Chondrocyte (in vitro differentiated cells): ENCODE measurements at regions not wholly inside any gene's neighbourhood (a gene's known extent, or its start where the extent isn't known, plus 50 kb on each side); places are given as distances from the start of the nearest gene placed in this dataset.
"Not testable (repeated sequence)": the region's sequence is repeated elsewhere in the genome, so short reads cannot be mapped to it uniquely, and the experiment has no call there.

Source experiments
- DNase-seq: peaks from one replicate; pipeline ENCODE4 v3.0.0; 2021; ENCODE audit warnings: mixed read lengths, low spot score
- H3K27ac Mint-ChIP-seq: one replicate; pipeline ENCODE4 v1.8.0; 2021; ENCODE audit warnings: mild to moderate bottlenecking, moderate library complexity, mixed read lengths; ENCODE audit not compliant: unreplicated experiment
- H3K27me3 Mint-ChIP-seq: 2 replicates; pipeline ENCODE4 v1.8.0; 2021; ENCODE audit warnings: low read depth, mixed read lengths
- H3K36me3 Mint-ChIP-seq: 2 replicates; pipeline ENCODE4 v1.8.0; 2021; ENCODE audit warnings: low read depth, mixed read lengths
- H3K4me1 Mint-ChIP-seq: 2 replicates; pipeline ENCODE4 v1.8.0; 2021; ENCODE audit warnings: low read depth, mild to moderate bottlenecking, mixed read lengths
- H3K4me3 Mint-ChIP-seq: one replicate; pipeline ENCODE4 v1.8.0; 2021; ENCODE audit warnings: mild to moderate bottlenecking, moderate library complexity, mixed read lengths; ENCODE audit not compliant: unreplicated experiment
- H3K9me3 Mint-ChIP-seq: 2 replicates; pipeline ENCODE4 v1.8.0; 2021; ENCODE audit warnings: low read depth, mixed read lengths
- TF ChIP-seq, protein P1 (sequence below): fragments of 200-600 bp; sonication (generic); IDR thresholded peaks from 2 replicates; pipeline ENCODE4 v1.5.0; 2021; ENCODE audit warnings: antibody characterized with exemption, mild to moderate bottlenecking, moderate library complexity

DNA sequence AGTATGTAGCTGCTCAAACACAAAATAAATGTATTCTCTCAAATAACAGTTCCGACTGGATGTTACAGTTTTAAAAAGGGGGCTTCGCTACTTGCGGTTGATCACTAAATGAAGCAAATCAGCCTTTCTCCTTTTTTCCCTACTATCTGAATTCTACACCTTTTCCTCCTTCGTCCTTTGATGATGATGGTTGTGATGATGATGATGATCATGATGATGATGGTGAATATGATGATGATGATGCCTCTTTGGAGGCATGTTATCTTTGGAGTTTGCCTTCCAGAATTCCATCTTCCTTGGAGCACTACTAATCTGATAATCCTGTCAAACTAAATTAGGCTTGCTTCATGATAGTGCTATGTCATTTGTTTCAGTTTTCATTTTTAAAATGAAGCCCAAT is 1073.3 kb downstream of the SOCS6 start:
- Mint-ChIP-seq H3K27me3 (no peaks in the 10 kb centered on the region), H3K27ac (no peak overlapping the region), H3K4me1 (no peaks in the 10 kb centered on the region), H3K4me3 (no peak overlapping the region), H3K36me3 (no peaks in the 10 kb centered on the region), H3K9me3 (peaks cover 15% of the 10 kb centered on the region)
- TF ChIP-seq, protein P1, sequence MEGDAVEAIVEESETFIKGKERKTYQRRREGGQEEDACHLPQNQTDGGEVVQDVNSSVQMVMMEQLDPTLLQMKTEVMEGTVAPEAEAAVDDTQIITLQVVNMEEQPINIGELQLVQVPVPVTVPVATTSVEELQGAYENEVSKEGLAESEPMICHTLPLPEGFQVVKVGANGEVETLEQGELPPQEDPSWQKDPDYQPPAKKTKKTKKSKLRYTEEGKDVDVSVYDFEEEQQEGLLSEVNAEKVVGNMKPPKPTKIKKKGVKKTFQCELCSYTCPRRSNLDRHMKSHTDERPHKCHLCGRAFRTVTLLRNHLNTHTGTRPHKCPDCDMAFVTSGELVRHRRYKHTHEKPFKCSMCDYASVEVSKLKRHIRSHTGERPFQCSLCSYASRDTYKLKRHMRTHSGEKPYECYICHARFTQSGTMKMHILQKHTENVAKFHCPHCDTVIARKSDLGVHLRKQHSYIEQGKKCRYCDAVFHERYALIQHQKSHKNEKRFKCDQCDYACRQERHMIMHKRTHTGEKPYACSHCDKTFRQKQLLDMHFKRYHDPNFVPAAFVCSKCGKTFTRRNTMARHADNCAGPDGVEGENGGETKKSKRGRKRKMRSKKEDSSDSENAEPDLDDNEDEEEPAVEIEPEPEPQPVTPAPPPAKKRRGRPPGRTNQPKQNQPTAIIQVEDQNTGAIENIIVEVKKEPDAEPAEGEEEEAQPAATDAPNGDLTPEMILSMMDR, result no peak
- DNase-seq, result no peak

DNA sequence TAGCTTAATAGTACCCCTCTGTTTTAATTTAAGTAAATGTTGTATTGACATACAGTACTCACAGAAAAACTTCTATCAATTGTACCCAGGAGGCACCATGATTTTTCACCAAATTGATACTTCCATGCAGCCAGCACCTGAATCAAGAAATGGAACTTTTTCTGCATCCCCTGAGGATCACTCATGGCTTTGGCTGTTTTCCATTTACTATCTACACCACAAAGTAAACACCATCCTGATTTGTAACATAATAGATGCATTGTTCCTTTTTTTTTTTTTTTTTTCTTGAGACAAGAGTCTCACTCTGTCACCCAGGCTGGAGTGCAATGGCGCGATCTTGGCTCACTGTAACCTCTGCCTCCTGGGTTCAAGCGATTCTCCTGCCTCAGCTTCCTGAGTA is 1066.8 kb downstream of the SOCS6 start:
- not testable (repeated sequence) for H3K27ac Mint-ChIP-seq

DNA sequence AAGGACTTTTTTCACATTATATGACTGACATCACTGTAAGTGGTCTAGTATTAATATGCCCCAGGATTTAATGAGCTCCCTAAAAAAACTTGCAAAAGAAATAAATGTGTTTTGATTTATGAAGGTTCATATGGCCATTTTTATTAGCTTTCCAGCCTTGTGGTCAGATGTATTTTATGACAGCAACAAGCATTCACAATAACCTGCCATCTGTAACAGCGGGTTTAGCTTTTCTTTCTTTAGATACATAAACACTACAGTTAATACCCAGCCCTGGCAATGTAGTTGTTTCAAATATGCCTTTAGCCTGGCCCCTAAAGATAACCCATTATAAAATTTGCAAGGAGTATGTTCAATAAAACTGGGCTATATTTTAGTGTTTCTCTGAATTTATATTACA is 1063.8 kb downstream of the SOCS6 start:
- H3K4me1 Mint-ChIP-seq, result no peaks in the 10 kb centered on the region
- H3K27me3 Mint-ChIP-seq, result no peaks in the 10 kb centered on the region

More for the DNA sequence above, 1066.8 kb downstream of the SOCS6 start:
- not testable (repeated sequence) for DNase-seq, H3K4me3 Mint-ChIP-seq, H3K4me1 Mint-ChIP-seq, H3K36me3 Mint-ChIP-seq, H3K9me3 Mint-ChIP-seq, H3K27me3 Mint-ChIP-seq

DNA sequence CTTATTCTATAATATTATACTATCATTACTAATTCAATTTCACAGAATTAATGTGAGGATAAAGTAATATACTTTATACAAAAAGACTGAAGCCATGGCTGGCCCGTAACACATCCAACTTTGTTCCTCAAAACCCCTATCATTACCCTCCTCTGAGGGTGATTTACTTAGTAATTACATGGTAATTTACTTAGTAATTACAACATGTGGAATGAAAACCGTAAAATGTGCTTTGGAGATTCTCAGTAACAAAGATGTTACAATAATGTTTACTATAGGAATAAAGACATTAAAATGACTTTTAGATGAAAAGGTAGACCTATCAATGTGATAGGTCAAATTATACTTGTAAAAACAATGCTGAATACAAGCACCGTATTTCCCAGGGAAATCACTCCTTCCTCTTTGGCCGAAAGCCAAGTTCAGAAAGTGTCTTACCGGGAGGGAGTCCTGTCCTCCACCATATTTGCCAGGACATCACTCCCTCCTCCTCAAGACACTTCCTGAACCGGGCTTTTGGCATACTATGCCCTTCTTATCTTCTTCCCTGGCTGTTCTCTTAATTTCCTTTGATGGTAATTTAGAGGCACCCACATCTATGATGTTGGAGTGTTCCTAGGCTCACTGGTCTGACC is 1047.8 kb downstream of the SOCS6 start:
- Mint-ChIP-seq H3K27ac (no peak overlapping the region), H3K27me3 (no peaks in the 10 kb centered on the region), H3K9me3 (no peaks in the 10 kb centered on the region), H3K4me3 (no peak overlapping the region), H3K4me1 (no peaks in the 10 kb centered on the region), H3K36me3 (no peaks in the 10 kb centered on the region)
- TF ChIP-seq, protein P1, result no peak
- DNase-seq, result no peak

More for the DNA sequence above, 1063.8 kb downstream of the SOCS6 start:
- DNase-seq, result no peak
- TF ChIP-seq, protein P1, result no peak
- H3K4me3 Mint-ChIP-seq, result no peak overlapping the region
- no peak overlapping the region for H3K27ac Mint-ChIP-seq
- H3K9me3 Mint-ChIP-seq, result no peaks in the 10 kb centered on the region
- no peaks in the 10 kb centered on the region for H3K36me3 Mint-ChIP-seq

DNA sequence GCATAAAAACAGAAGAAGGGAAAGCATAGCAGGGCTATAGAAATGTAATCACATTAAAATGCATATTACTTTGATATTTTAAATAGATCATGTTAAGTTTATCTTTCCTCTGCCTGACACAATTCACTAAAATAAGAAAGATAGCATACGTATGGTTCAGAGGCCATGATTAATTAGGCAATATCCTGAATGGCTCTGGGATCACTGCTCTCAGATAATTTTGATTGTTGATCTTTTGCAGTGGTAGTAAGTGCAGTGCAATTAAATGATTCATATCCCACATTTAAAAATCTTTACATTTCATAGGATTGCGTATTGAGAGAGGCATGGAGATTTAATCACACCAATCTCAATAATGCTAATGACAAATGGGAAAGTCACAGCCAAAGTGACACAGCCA is 1040.7 kb downstream of the SOCS6 start:
- no peak overlapping the region for H3K27ac Mint-ChIP-seq
- H3K4me3 Mint-ChIP-seq, result no peak overlapping the region
- H3K36me3 Mint-ChIP-seq, result no peaks in the 10 kb centered on the region
- DNase-seq, result no peak
- H3K27me3 Mint-ChIP-seq, result no peaks in the 10 kb centered on the region
- peaks cover 2% of the 10 kb centered on the region for H3K9me3 Mint-ChIP-seq
- H3K4me1 Mint-ChIP-seq, result no peaks in the 10 kb centered on the region
- TF ChIP-seq, protein P1, result no peak

DNA sequence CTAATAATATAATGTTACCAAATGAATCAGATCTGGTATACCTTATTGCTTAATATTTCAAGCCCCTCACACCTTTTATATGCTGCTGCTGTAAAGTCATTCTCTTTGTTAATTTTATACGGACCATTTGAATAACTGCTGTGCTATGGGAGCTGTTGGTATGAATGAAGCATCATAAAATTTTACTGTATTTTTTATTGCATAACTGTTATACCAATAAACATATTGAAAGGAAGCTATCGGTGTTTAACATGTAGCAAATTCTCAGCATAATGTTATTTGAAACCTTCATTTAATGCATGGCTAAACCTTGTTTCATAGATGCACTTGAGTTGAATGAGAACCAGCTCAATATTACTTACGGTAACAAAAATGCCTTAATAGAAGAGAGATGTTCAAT is 1040.3 kb downstream of the SOCS6 start:
- no peaks in the 10 kb centered on the region for H3K27me3 Mint-ChIP-seq
- H3K36me3 Mint-ChIP-seq, result no peaks in the 10 kb centered on the region
- TF ChIP-seq, protein P1, result no peak
- H3K27ac Mint-ChIP-seq, result no peak overlapping the region
- H3K9me3 Mint-ChIP-seq, result peaks cover 2% of the 10 kb centered on the region
- no peak for DNase-seq
- H3K4me1 Mint-ChIP-seq, result no peaks in the 10 kb centered on the region
- H3K4me3 Mint-ChIP-seq, result no peak overlapping the region
